ENCODE measurements at regions not wholly inside any gene's neighbourhood (a gene's known extent, or its start where the extent isn't known, plus 50 kb on each side); places are given as distances from the start of the nearest gene placed in this dataset.

- TF ChIP-seq CTCF (IDR thresholded peaks at IDR 0.05) (no peak), POLR2A (IDR thresholded peaks at IDR 0.05) (no peak)
These were observed 1020.4 kb upstream of the FBXO33 start for GRCh38 chr14:40452674-40453073.
